ENCODE measurements at regions not wholly inside any gene's neighbourhood (a gene's known extent, or its start where the extent isn't known, plus 50 kb on each side); places are given as distances from the start of the nearest gene placed in this dataset.

GRCh38 chr3:72244396-72244795 lies 459.4 kb upstream of the PROK2 start:
- FAIRE-seq (no peak), DNase-seq (ENCODE audit: low read depth in 1 of 2, low spot score in 2 of 2) (no peak)
- H3K4me3 ChIP-seq (ENCODE audit: extremely low read depth in 1 of 4, insufficient read depth in 2 of 4, low read depth in 3 of 4, low read length in 4 of 4) = no peak overlapping the region

More at GRCh38 chr3:72244396-72244795, 459.4 kb upstream of the PROK2 start:
- Histone ChIP-seq H2BK120ac (replicated peaks; ENCODE audit: low read depth, low read length) (no peak overlapping the region), H3K56ac (replicated peaks; ENCODE audit: insufficient read length, low read depth, low read length) (no peak overlapping the region), H4K5ac (ENCODE audit: insufficient read length, low read depth, low read length) (no peak overlapping the region), H4K20me1 (replicated peaks in 1 of 2; ENCODE audit: control insufficient read depth in 1 of 2, insufficient read depth in 2 of 2, low read length in 2 of 2) (no peaks in the 10 kb centered on the region), H2AK5ac (ENCODE audit: low read depth, low read length) (no peak overlapping the region), H4K8ac (ENCODE audit: extremely low read depth, insufficient read depth, low read length) (no peak overlapping the region), H3K79me2 (ENCODE audit: control insufficient read depth in 1 of 2, insufficient read depth in 2 of 2, low read length in 2 of 2) (no peaks in the 10 kb centered on the region), H3K9ac (replicated peaks in 1 of 4; ENCODE audit: extremely low read depth in 1 of 4, low read depth in 3 of 4, low read length in 3 of 4) (no peak overlapping the region), H3K4me2 (ENCODE audit: insufficient read depth in 1 of 2, low read depth in 2 of 2, low read length in 2 of 2) (no peak overlapping the region), H3K27ac (ENCODE audit: low read depth, low read length) (no peak overlapping the region), H3K23ac (ENCODE audit: insufficient read length) (no peak overlapping the region), H2BK20ac (ENCODE audit: low read length) (no peak overlapping the region), H2AFZ (ENCODE audit: low read length) (no peak overlapping the region), H3K18ac (ENCODE audit: extremely low read depth, low read length) (no peak overlapping the region), H3K14ac (ENCODE audit: insufficient read length) (no peak overlapping the region), H3K4ac (replicated peaks; ENCODE audit: insufficient read length, low read depth, low read length) (no peak overlapping the region), H2BK12ac (ENCODE audit: low read depth, low read length) (no peak overlapping the region), H3K79me1 (ENCODE audit: low read depth, low read length) (no peaks in the 10 kb centered on the region), H2BK5ac (ENCODE audit: low read depth, low read length) (no peak overlapping the region), H2BK15ac (ENCODE audit: low read length) (no peak overlapping the region), H3K27me3 (replicated peaks in 1 of 4; ENCODE audit: control insufficient read depth in 3 of 4, extremely low read depth in 1 of 4, insufficient read depth in 3 of 4, low read length in 3 of 4) (no peaks in the 10 kb centered on the region), H4K91ac (replicated peaks; ENCODE audit: insufficient read length, low read length) (no peak overlapping the region), H3K4me1 (replicated peaks in 1 of 4; ENCODE audit: control insufficient read depth in 3 of 4, insufficient read depth in 4 of 4, low read length in 3 of 4) (0 out of 7 replicates have a peak, but pooled peaks cover 0 to 2% (median 0%) of the 10 kb centered on the region in 4 experiments), H3K9me3 (ENCODE audit: insufficient read depth in 2 of 2, low read depth in 1 of 2, low read length in 1 of 2) (no peaks in the 10 kb centered on the region), H3K23me2 (ENCODE audit: low read depth, low read length) (no peaks in the 10 kb centered on the region; the same call in 1 of the 2 replicates), H3K36me3 (ENCODE audit: control insufficient read depth in 2 of 4, insufficient read depth in 4 of 4, low read length in 3 of 4) (no peaks in the 10 kb centered on the region)
- TF ChIP-seq TEAD4 (IDR thresholded peaks at IDR 0.05; ENCODE audit: low read depth, low read length) = no peak
- no peak for TF ChIP-seq SRF (IDR thresholded peaks at IDR 0.05; ENCODE audit: low read depth, low read length)
- no peak for TF ChIP-seq MAX (IDR thresholded peaks at IDR 0.05)
- POLR2A ChIA-PET (ENCODE audit: partially characterized antibody) = no interaction called here
- WGBS, 2 experiments (ENCODE audit: extremely low coverage in 1 of 2, insufficient coverage in 1 of 2, insufficient read length in 1 of 2, insufficient replicate concordance in 2 of 2, low coverage in 1 of 2, low lambda C conversion rate in 2 of 2, missing lambda C conversion rate in 1 of 2) = 85% methylated on average over 5 of the region's 5 CpGs; no CpG with 5 or more reads in 1 of the 2 experiments
- CTCF ChIA-PET (ENCODE audit: partially characterized antibody) = interaction anchor here (0.8 to 1.3 kb wide), 3 partner anchors 22 to 393 kb away, joined by 3 to 4 read pairs (median 3); no protein-coding TSS in a partner anchor

All from H1 (cell line).